H1 (cell line): ENCODE measurements at regions not wholly inside any gene's neighbourhood (a gene's known extent, or its start where the extent isn't known, plus 50 kb on each side); places are given as distances from the start of the nearest gene placed in this dataset.
A peak's percentile ranks its signal among the peaks of the same experiment; 100 is the strongest.

Experiments
- CTCF ChIA-PET: fragments of 300-600 bp; sonication (Branson Sonifier 250); formaldehyde crosslinking; loops from one replicate; lab custom pipeline; 2021; ENCODE audit not compliant: partially characterized antibody; lab: Charles Lee
- POLR2A ChIA-PET: fragments of 300-600 bp; sonication (Branson Sonifier 250); formaldehyde crosslinking; loops from one replicate; lab custom pipeline; 2021; ENCODE audit warnings: inconsistent platforms; ENCODE audit not compliant: partially characterized antibody; lab: Charles Lee
- DNase-seq, 2 experiments: peaks; one replicate each; pipeline versions ENCODE4 v3.0.0 to v3.0.0-alpha.2; 2010 to 2022; ENCODE audit warnings: low spot score in 2 of 2, low read depth in 1 of 2, mixed read lengths in 1 of 2
- FAIRE-seq: peaks from 2 replicates; lab custom pipeline; 2011; peaks lifted over from hg19 to GRCh38; lab: Jason Lieb, UNC
- H2AFZ ChIP-seq: 2 replicates; pipeline ENCODE4 v1.8.1; 2012; ENCODE audit warnings: low read length, inconsistent platforms
- H2AK5ac ChIP-seq: 2 replicates; pipeline ENCODE4 v1.6.1; 2013; ENCODE audit warnings: low read depth, low read length
- H2BK120ac ChIP-seq: replicated peaks from 2 replicates; pipeline ENCODE3; 2013; ENCODE audit warnings: low read depth, low read length, inconsistent platforms
- H2BK12ac ChIP-seq: 2 replicates; pipeline ENCODE4 v1.6.1; 2013; ENCODE audit warnings: low read depth, low read length
- H2BK15ac ChIP-seq: 2 replicates; pipeline ENCODE4 v1.6.1; 2013; ENCODE audit warnings: low read length
- H2BK20ac ChIP-seq: 2 replicates; pipeline ENCODE4 v1.6.1; 2013; ENCODE audit warnings: low read length
- H2BK5ac ChIP-seq: 2 replicates; pipeline ENCODE4 v1.6.1; 2013; ENCODE audit warnings: low read depth, low read length
- H3K14ac ChIP-seq: 2 replicates; pipeline ENCODE4 v1.6.1; 2013; ENCODE audit warnings: inconsistent platforms; ENCODE audit not compliant: insufficient read length
- H3K18ac ChIP-seq: 2 replicates; pipeline ENCODE4 v1.6.1; 2013; ENCODE audit warnings: low read length; ENCODE audit errors: extremely low read depth
- H3K23ac ChIP-seq: 2 replicates; pipeline ENCODE4 v1.6.1; 2013; ENCODE audit warnings: inconsistent platforms; ENCODE audit not compliant: insufficient read length
- H3K23me2 ChIP-seq: 2 replicates; pipeline ENCODE4 v1.6.1; 2013; ENCODE audit warnings: low read depth, low read length
- H3K27ac ChIP-seq: 2 replicates; pipeline ENCODE4 v1.6.1; 2011; ENCODE audit warnings: low read depth, low read length, inconsistent platforms
- H3K27me3 ChIP-seq, 4 experiments: replicated peaks in 1 of 4; 1 replicate in 1 of 4; 2 replicates in 3 of 4; pipeline versions ENCODE4 v1.6.1 to v1.8.1; 2011 to 2013; ENCODE audit warnings: low read length in 3 of 4, mild to moderate bottlenecking in 3 of 4, inconsistent platforms in 2 of 4, mixed read lengths in 2 of 4, moderate library complexity in 1 of 4; ENCODE audit not compliant: control insufficient read depth in 3 of 4, insufficient read depth in 3 of 4; ENCODE audit errors: extremely low read depth in 1 of 4
- H3K36me3 ChIP-seq, 4 experiments: 2 replicates each; pipeline versions ENCODE4 v1.6.1 to v1.8.1; 2011 to 2013; ENCODE audit warnings: mild to moderate bottlenecking in 4 of 4, low read length in 3 of 4, moderate library complexity in 2 of 4, control low read depth in 1 of 4, inconsistent platforms in 1 of 4; ENCODE audit not compliant: insufficient read depth in 4 of 4, control insufficient read depth in 2 of 4
- H3K4ac ChIP-seq: replicated peaks from 2 replicates; pipeline ENCODE3; 2013; ENCODE audit warnings: low read length, low read depth, mixed read lengths, inconsistent platforms; ENCODE audit not compliant: insufficient read length
- H3K4me1 ChIP-seq, 4 experiments: replicated peaks in 1 of 4; 1 replicate in 1 of 4; 2 replicates in 3 of 4; pipeline versions ENCODE4 v1.6.1 to v1.8.1; 2011 to 2013; ENCODE audit warnings: low read length in 3 of 4, inconsistent platforms in 2 of 4, mixed read lengths in 1 of 4; ENCODE audit not compliant: insufficient read depth in 4 of 4, control insufficient read depth in 3 of 4
- H3K4me2 ChIP-seq, 2 experiments: 2 replicates each; pipeline versions ENCODE4 v1.6.1 to v1.8.1; 2011 to 2013; ENCODE audit warnings: low read depth in 2 of 2, low read length in 2 of 2, control low read depth in 1 of 2, inconsistent platforms in 1 of 2, mild to moderate bottlenecking in 1 of 2; ENCODE audit not compliant: insufficient read depth in 1 of 2
- H3K4me3 ChIP-seq, 4 experiments: fragments of 200-600, 300-600 bp in 1 of 4; sonication (generic), shearing (Covaris generic), sonication (Bioruptor Twin) in 1 of 4; 2 replicates each; pipeline versions ENCODE4 v1.5.1 to v1.8.1; 2011 to 2016; ENCODE audit warnings: low read length in 4 of 4, low read depth in 3 of 4, control low read depth in 2 of 4, inconsistent platforms in 2 of 4, mild to moderate bottlenecking in 2 of 4, mixed read lengths in 1 of 4, moderate library complexity in 1 of 4; ENCODE audit not compliant: insufficient read depth in 2 of 4; ENCODE audit errors: extremely low read depth in 1 of 4
- H3K56ac ChIP-seq: replicated peaks from 2 replicates; pipeline ENCODE3; 2013; ENCODE audit warnings: low read depth, mild to moderate bottlenecking, mixed read lengths, low read length, inconsistent platforms; ENCODE audit not compliant: insufficient read length
- H3K79me1 ChIP-seq: 2 replicates; pipeline ENCODE4 v1.6.1; 2013; ENCODE audit warnings: low read depth, low read length, control low read depth
- H3K79me2 ChIP-seq, 2 experiments: 2 replicates each; pipeline versions ENCODE4 v1.6.1 to v1.8.1; 2012 to 2013; ENCODE audit warnings: low read length in 2 of 2, mild to moderate bottlenecking in 2 of 2, inconsistent platforms in 1 of 2; ENCODE audit not compliant: insufficient read depth in 2 of 2, control insufficient read depth in 1 of 2
- H3K9ac ChIP-seq, 4 experiments: replicated peaks in 1 of 4; 1 replicate in 1 of 4; 2 replicates in 3 of 4; pipeline versions ENCODE4 v1.6.1 to v1.8.1; 2011 to 2013; ENCODE audit warnings: low read depth in 3 of 4, low read length in 3 of 4, control low read depth in 2 of 4, mild to moderate bottlenecking in 2 of 4, moderate library complexity in 2 of 4, inconsistent platforms in 1 of 4; ENCODE audit errors: extremely low read depth in 1 of 4
- H3K9me3 ChIP-seq, 2 experiments: 2 replicates each; pipeline versions ENCODE4 v1.6.1 to v1.8.1; 2012 to 2013; ENCODE audit warnings: mild to moderate bottlenecking in 2 of 2, moderate library complexity in 2 of 2, control low read depth in 1 of 2, inconsistent platforms in 1 of 2, low read depth in 1 of 2, low read length in 1 of 2, mixed read lengths in 1 of 2; ENCODE audit not compliant: insufficient read depth in 2 of 2
- H4K20me1 ChIP-seq, 2 experiments: replicated peaks in 1 of 2; 2 replicates each; pipeline versions ENCODE3 to v1.8.1; 2011 to 2013; ENCODE audit warnings: inconsistent platforms in 2 of 2, low read length in 2 of 2, mild to moderate bottlenecking in 1 of 2; ENCODE audit not compliant: insufficient read depth in 2 of 2, control insufficient read depth in 1 of 2
- H4K5ac ChIP-seq: 2 replicates; pipeline ENCODE4 v1.6.1; 2013; ENCODE audit warnings: low read length, low read depth, mixed read lengths, inconsistent platforms; ENCODE audit not compliant: insufficient read length
- H4K8ac ChIP-seq: 2 replicates; pipeline ENCODE4 v1.8.0; 2013; ENCODE audit warnings: mild to moderate bottlenecking, moderate library complexity, low read length, inconsistent platforms; ENCODE audit not compliant: insufficient read depth; ENCODE audit errors: extremely low read depth
- H4K91ac ChIP-seq: replicated peaks from 2 replicates; pipeline ENCODE3; 2013; ENCODE audit warnings: low read length, mixed read lengths, inconsistent platforms; ENCODE audit not compliant: insufficient read length
- CREB1 ChIP-seq: IDR thresholded peaks from 2 replicates; pipeline ENCODE4 v1.6.1; 2012; ENCODE audit warnings: inconsistent platforms
- GABPA ChIP-seq: IDR thresholded peaks from 2 replicates; pipeline ENCODE4 v1.6.1; 2011; ENCODE audit warnings: mild to moderate bottlenecking, low read length, moderate library complexity, borderline replicate concordance; ENCODE audit not compliant: insufficient read depth
- WGBS, 2 experiments: shearing (Covaris generic) in 1 of 2; methylation state at CpG; one replicate each; pipeline versions ENCODE4 v1.1.6 to v1.1.7; 2013 to 2015; ENCODE audit warnings: low lambda C conversion rate in 2 of 2, mixed read lengths in 2 of 2, inconsistent platforms in 1 of 2, low coverage in 1 of 2, missing lambda C conversion rate in 1 of 2; ENCODE audit not compliant: insufficient replicate concordance in 2 of 2, insufficient coverage in 1 of 2, insufficient read length in 1 of 2; ENCODE audit errors: extremely low coverage in 1 of 2, missing lambda C conversion rate in 1 of 2; 5-methylcytosine and 5-hydroxymethylcytosine counted together

- Histone ChIP-seq H2BK120ac (no peak overlapping the region), H3K23me2 (no peaks in the 10 kb centered on the region; the same call in 1 of the 2 replicates), H3K79me1 (no peaks in the 10 kb centered on the region), H3K79me2 (no peaks in the 10 kb centered on the region), H3K4me2 (no peak overlapping the region), H2BK20ac (no peak overlapping the region), H2AFZ (peak overlapping the region; percentile 17; the same call in 1 of the 2 replicates), H3K4ac (no peak overlapping the region), H3K14ac (no peak overlapping the region), H4K8ac (no peak overlapping the region), H3K18ac (no peak overlapping the region), H2AK5ac (no peak overlapping the region), H2BK12ac (no peak overlapping the region), H3K4me3 (no peak overlapping the region), H3K9ac (no peak overlapping the region), H3K36me3 (no peaks in the 10 kb centered on the region), H3K4me1 (no peaks in the 10 kb centered on the region), H4K91ac (no peak overlapping the region), H4K5ac (no peak overlapping the region), H2BK15ac (no peak overlapping the region), H3K56ac (no peak overlapping the region), H3K27me3 (no peaks in the 10 kb centered on the region), H4K20me1 (no peaks in the 10 kb centered on the region), H3K9me3 (no peaks in the 10 kb centered on the region), H2BK5ac (no peak overlapping the region), H3K27ac (no peak overlapping the region), H3K23ac (no peak overlapping the region)
- WGBS, 2 experiments = 84% methylated on average over 6 of the region's 6 CpGs; no CpG with 5 or more reads in 1 of the 2 experiments
- ChIA-PET POLR2A (no interaction called here), CTCF (interaction anchor here (0.6 kb wide), 1 partner anchor 225 kb away, joined by 3 read pairs; no protein-coding TSS in a partner anchor)
- DNase-seq = no peak
- FAIRE-seq = no peak
- TF ChIP-seq CREB1 (no peak), GABPA (no peak)
Observed at GRCh38 chr13:39976481-39976880, 321.0 kb downstream of the COG6 start.
